OCI-LY3 (cell line): ENCODE measurements at regions not wholly inside any gene's neighbourhood (a gene's known extent, or its start where the extent isn't known, plus 50 kb on each side); places are given as distances from the start of the nearest gene placed in this dataset.

Source experiments
- H2AFZ ChIP-seq: fragments of 200-600, 300-600 bp; shearing (Covaris generic); 2 replicates; pipeline ENCODE4 v1.6.0; 2014; ENCODE audit warnings: antibody characterized with exemption, low read depth, low read length
- H3K27ac ChIP-seq: fragments of 200-600, 300-600 bp; sonication (generic); 2 replicates; pipeline ENCODE4 v1.5.1; 2014; ENCODE audit warnings: mild to moderate bottlenecking, low read length, moderate library complexity, mixed read lengths
- H3K27me3 ChIP-seq: fragments of 200-600, 300-600 bp; sonication (generic); 2 replicates; pipeline ENCODE4 v1.6.1; 2014; ENCODE audit warnings: low read depth, low read length, mixed read lengths
- H3K36me3 ChIP-seq: fragments of 200-600, 300-600 bp; sonication (generic); replicated peaks from 2 replicates; pipeline ENCODE3; 2014; ENCODE audit warnings: low read depth, low read length, mixed read lengths
- H3K4me1 ChIP-seq: fragments of 300-600, 200-600 bp; sonication (generic); 2 replicates; pipeline ENCODE4 v1.6.1; 2014; ENCODE audit warnings: low read length, mixed read lengths
- H3K4me2 ChIP-seq: fragments of 200-600, 300-600 bp; sonication (generic); 2 replicates; pipeline ENCODE4 v1.6.1; 2014; ENCODE audit warnings: low read length, mixed read lengths
- H3K4me3 ChIP-seq: fragments of 300-600, 200-600 bp; sonication (generic); 2 replicates; pipeline ENCODE4 v1.5.1; 2014; ENCODE audit warnings: antibody characterized with exemption, mild to moderate bottlenecking, low read length, moderate library complexity
- H3K79me2 ChIP-seq: fragments of 300-600, 200-600 bp; shearing (Covaris generic); 2 replicates; pipeline ENCODE4 v1.6.1; 2014; ENCODE audit warnings: mild to moderate bottlenecking, low read length, mixed read lengths
- H3K9ac ChIP-seq: fragments of 300-600, 200-600 bp; shearing (Covaris generic); 2 replicates; pipeline ENCODE4 v1.6.0; 2014; ENCODE audit warnings: mild to moderate bottlenecking, low read length, moderate library complexity
- H3K9me3 ChIP-seq: fragments of 200-600, 300-600 bp; shearing (Covaris generic); 2 replicates; pipeline ENCODE4 v1.6.1; 2014; ENCODE audit warnings: low read length, mixed read lengths; ENCODE audit not compliant: insufficient read depth
- H4K20me1 ChIP-seq: fragments of 200-600, 300-600 bp; sonication (generic); 2 replicates; pipeline ENCODE4 v1.6.1; 2016; ENCODE audit warnings: low read length, mixed read lengths; ENCODE audit not compliant: insufficient read depth
- EZH2phosphoT487 ChIP-seq: fragments of 200-600 bp; shearing (Covaris generic); IDR thresholded peaks from 2 replicates; pipeline ENCODE4 v1.6.1; 2018; ENCODE audit warnings: antibody characterized with exemption, mixed run types, low read depth
- TF ChIP-seq, protein P1 (sequence below): fragments of 200-600, 300-600 bp; sonication (generic); IDR thresholded peaks from 2 replicates; pipeline ENCODE4 v1.5.1; 2014; ENCODE audit warnings: antibody characterized with exemption, low read length, low read depth

DNA sequence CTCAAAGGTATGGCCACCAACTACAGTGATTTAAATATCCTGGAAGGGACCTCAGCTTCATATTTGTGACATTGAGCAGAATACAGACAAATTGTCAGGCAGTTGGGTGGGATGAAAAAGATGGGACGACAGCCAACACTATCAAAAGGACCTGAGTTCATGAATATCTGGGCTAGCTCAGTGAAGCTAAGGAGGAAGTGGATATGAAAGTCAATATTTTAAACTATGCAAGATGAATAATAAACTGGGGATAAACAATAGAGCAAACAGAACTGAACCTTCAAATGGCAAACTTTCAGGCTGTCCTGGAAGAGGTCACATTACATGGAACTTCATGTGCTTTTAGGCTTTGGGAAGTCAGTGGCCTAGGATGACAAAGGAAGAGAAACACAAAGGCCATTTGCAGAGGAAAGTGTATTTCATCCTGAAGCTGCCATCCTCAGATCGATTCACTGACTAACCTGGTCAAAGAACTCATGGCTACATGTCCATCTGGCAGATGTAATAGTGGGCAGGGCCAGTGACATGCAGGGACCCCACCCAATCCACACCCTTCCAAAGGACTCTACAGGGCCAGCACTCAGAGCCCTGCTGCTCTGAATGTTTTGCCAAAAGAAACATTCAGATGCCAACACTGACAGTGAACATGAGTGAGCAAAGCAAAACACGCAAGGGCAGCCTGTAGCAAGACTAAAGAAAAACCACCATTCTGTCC, 175.7 kb downstream of the ETAA1 start:
- Histone ChIP-seq H3K36me3 (no peaks in the 10 kb centered on the region), H3K27ac (no peak overlapping the region), H4K20me1 (no peaks in the 10 kb centered on the region), H3K9me3 (no peaks in the 10 kb centered on the region), H3K9ac (no peak overlapping the region), H3K27me3 (no peaks in the 10 kb centered on the region), H2AFZ (no peak overlapping the region), H3K4me3 (no peak overlapping the region), H3K4me1 (no peaks in the 10 kb centered on the region), H3K4me2 (no peak overlapping the region), H3K79me2 (no peaks in the 10 kb centered on the region)
- no peak for TF ChIP-seq EZH2phosphoT487
- TF ChIP-seq, protein P1, sequence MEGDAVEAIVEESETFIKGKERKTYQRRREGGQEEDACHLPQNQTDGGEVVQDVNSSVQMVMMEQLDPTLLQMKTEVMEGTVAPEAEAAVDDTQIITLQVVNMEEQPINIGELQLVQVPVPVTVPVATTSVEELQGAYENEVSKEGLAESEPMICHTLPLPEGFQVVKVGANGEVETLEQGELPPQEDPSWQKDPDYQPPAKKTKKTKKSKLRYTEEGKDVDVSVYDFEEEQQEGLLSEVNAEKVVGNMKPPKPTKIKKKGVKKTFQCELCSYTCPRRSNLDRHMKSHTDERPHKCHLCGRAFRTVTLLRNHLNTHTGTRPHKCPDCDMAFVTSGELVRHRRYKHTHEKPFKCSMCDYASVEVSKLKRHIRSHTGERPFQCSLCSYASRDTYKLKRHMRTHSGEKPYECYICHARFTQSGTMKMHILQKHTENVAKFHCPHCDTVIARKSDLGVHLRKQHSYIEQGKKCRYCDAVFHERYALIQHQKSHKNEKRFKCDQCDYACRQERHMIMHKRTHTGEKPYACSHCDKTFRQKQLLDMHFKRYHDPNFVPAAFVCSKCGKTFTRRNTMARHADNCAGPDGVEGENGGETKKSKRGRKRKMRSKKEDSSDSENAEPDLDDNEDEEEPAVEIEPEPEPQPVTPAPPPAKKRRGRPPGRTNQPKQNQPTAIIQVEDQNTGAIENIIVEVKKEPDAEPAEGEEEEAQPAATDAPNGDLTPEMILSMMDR: no peak

DNA sequence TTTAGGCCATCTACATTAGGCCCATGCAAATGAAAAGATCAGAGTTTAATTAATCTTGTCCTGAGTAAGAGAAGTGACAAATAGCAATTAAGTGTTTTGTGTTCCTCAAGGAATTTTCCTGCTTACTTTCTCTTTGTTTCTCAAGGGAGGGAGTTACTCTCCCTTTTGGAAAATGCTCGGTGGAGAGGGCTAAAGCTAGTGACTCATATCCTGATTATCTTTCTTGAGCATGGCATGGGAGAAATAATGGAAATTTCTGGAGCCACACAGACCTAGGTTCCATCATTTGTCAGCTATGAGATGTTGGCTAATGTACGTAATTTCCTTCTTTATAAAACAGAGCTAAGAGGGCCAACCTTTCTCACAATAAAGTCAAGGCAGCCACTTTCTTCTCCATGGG, 177.1 kb downstream of the ETAA1 start:
- Histone ChIP-seq H3K9me3 (no peaks in the 10 kb centered on the region), H3K4me1 (no peaks in the 10 kb centered on the region), H3K27me3 (no peaks in the 10 kb centered on the region), H2AFZ (no peak overlapping the region), H3K27ac (no peak overlapping the region), H4K20me1 (no peaks in the 10 kb centered on the region), H3K9ac (no peak overlapping the region), H3K79me2 (no peaks in the 10 kb centered on the region), H3K36me3 (no peaks in the 10 kb centered on the region), H3K4me2 (no peak overlapping the region), H3K4me3 (no peak overlapping the region)
- TF ChIP-seq, protein P1: no peak
- TF ChIP-seq EZH2phosphoT487: no peak

DNA sequence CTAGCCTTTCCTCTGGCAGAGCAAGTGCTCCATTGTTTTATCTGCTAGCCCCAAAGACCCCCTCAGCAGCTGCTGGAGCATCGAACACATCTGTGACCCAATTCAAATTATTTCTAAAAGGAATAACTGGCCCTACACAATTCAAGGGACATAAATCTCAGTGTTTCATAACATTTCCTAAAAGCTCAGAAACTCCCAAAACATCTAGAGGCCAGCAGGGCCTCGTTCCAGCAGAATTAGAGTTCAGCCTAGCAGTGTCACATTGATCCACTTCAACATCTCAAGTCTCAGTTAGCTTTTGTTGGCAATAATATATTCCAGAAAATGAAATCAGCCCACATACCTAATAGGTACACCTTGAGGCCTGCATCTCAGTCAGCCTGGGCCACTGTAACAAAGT, 179.1 kb downstream of the ETAA1 start:
- TF ChIP-seq, protein P1: no peak
- TF ChIP-seq EZH2phosphoT487: no peak
- Histone ChIP-seq H3K9me3 (no peaks in the 10 kb centered on the region), H3K27ac (no peak overlapping the region), H3K79me2 (no peaks in the 10 kb centered on the region), H3K9ac (no peak overlapping the region), H3K4me3 (no peak overlapping the region), H4K20me1 (no peaks in the 10 kb centered on the region), H2AFZ (no peak overlapping the region), H3K36me3 (no peaks in the 10 kb centered on the region), H3K27me3 (no peaks in the 10 kb centered on the region), H3K4me2 (no peak overlapping the region), H3K4me1 (no peaks in the 10 kb centered on the region)

DNA sequence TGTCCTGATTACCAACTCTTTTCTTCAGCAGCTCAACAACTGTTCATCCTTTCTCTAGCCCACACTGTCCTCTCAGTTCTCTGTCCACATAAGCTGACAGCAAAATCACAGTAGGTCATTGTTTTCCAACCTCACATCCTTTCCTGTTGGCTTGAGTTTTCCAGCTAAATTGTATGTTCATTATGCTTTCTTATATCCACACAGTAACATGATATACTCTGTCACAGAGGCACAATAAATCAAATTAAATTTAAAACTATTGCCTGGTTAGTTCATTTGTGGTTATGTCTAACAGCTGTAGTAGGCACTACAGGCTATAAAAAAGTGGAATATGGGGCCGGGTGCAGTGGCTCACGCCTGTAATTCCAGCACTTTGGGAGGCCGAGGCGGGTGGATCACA, 179.9 kb downstream of the ETAA1 start:
- Histone ChIP-seq H3K4me2 (no peak overlapping the region), H3K9me3 (no peaks in the 10 kb centered on the region)

More for the DNA sequence above, 179.9 kb downstream of the ETAA1 start:
- no peak for TF ChIP-seq EZH2phosphoT487
- TF ChIP-seq, protein P1: no peak
- Histone ChIP-seq H3K9ac (no peak overlapping the region), H3K4me1 (no peaks in the 10 kb centered on the region), H3K27ac (no peak overlapping the region), H3K79me2 (no peaks in the 10 kb centered on the region), H3K4me3 (no peak overlapping the region), H4K20me1 (no peaks in the 10 kb centered on the region), H3K36me3 (no peaks in the 10 kb centered on the region), H2AFZ (no peak overlapping the region), H3K27me3 (no peaks in the 10 kb centered on the region)
